Neuronal stem cell (in vitro differentiated cells): ENCODE measurements at regions not wholly inside any gene's neighbourhood (a gene's known extent, or its start where the extent isn't known, plus 50 kb on each side); places are given as distances from the start of the nearest gene placed in this dataset.

Source experiments
- DNase-seq: peaks from one replicate; pipeline ENCODE4 v3.0.0-alpha.2; 2013; ENCODE audit warnings: low spot score
- H2AFZ ChIP-seq: one replicate; pipeline ENCODE4 v1.6.1; 2013; ENCODE audit warnings: mild to moderate bottlenecking, low read length, inconsistent platforms
- H2AK5ac ChIP-seq: 2 replicates; pipeline ENCODE4 v1.6.1; 2013; ENCODE audit warnings: low read depth, mild to moderate bottlenecking, inconsistent platforms, low read length, moderate library complexity, mixed read lengths
- H2BK120ac ChIP-seq: 2 replicates; pipeline ENCODE4 v1.6.1; 2013; ENCODE audit warnings: low read depth, mild to moderate bottlenecking, inconsistent platforms, low read length, moderate library complexity, mixed read lengths
- H2BK12ac ChIP-seq: one replicate; pipeline ENCODE4 v1.6.1; 2013; ENCODE audit warnings: low read length, inconsistent platforms
- H2BK15ac ChIP-seq: 2 replicates; pipeline ENCODE4 v1.6.1; 2013; ENCODE audit warnings: mild to moderate bottlenecking, low read length, inconsistent platforms, mixed read lengths
- H2BK5ac ChIP-seq: one replicate; pipeline ENCODE4 v1.6.1; 2013; ENCODE audit warnings: inconsistent platforms, mild to moderate bottlenecking, low read length, moderate library complexity
- H3K14ac ChIP-seq: one replicate; pipeline ENCODE4 v1.6.1; 2013; ENCODE audit warnings: low read length, inconsistent platforms
- H3K18ac ChIP-seq: 2 replicates; pipeline ENCODE4 v1.6.1; 2013; ENCODE audit warnings: low read length, inconsistent platforms
- H3K23ac ChIP-seq: 2 replicates; pipeline ENCODE4 v1.6.1; 2013; ENCODE audit warnings: low read depth, mild to moderate bottlenecking, mixed read lengths, low read length, inconsistent platforms; ENCODE audit not compliant: poor library complexity
- H3K27ac ChIP-seq: replicated peaks from 3 replicates; pipeline ENCODE4 v1.5.1; 2013; ENCODE audit warnings: low read length, inconsistent platforms
- H3K27me3 ChIP-seq, 3 experiments: 2 replicates each; pipeline ENCODE4 v1.6.1; 2013; ENCODE audit warnings: low read length in 3 of 3, mild to moderate bottlenecking in 2 of 3, inconsistent platforms in 1 of 3, low read depth in 1 of 3, mixed read lengths in 1 of 3, moderate library complexity in 1 of 3; ENCODE audit not compliant: control insufficient read depth in 3 of 3, insufficient read depth in 3 of 3
- H3K36me3 ChIP-seq, 2 donors: replicated peaks in 1 of 2; 2 replicates each; pipeline ENCODE4 v1.6.1; 2013; ENCODE audit warnings: low read length in 2 of 2; ENCODE audit not compliant: control insufficient read depth in 2 of 2, insufficient read depth in 2 of 2
- H3K4ac ChIP-seq: 2 replicates; pipeline ENCODE4 v1.6.1; 2013; ENCODE audit warnings: inconsistent platforms, mild to moderate bottlenecking, low read length, moderate library complexity
- H3K4me1 ChIP-seq, 2 donors: 1 replicate in 1 of 2; 2 replicates in 1 of 2; pipeline ENCODE4 v1.6.1; 2013; ENCODE audit warnings: low read length in 2 of 2, low read depth in 1 of 2; ENCODE audit not compliant: control insufficient read depth in 2 of 2, insufficient read depth in 1 of 2
- H3K4me2 ChIP-seq: one replicate; pipeline ENCODE4 v1.6.1; 2013; ENCODE audit warnings: mild to moderate bottlenecking, low read length, inconsistent platforms; ENCODE audit not compliant: insufficient read depth, poor library complexity, severe bottlenecking
- H3K4me3 ChIP-seq, 2 donors: 2 replicates each; pipeline ENCODE4 v1.5.1; 2013; ENCODE audit warnings: low read length in 2 of 2, mild to moderate bottlenecking in 2 of 2, inconsistent platforms in 1 of 2, moderate library complexity in 1 of 2
- H3K79me1 ChIP-seq: one replicate; pipeline ENCODE4 v1.6.1; 2013; ENCODE audit warnings: low read depth, mild to moderate bottlenecking, inconsistent platforms, low read length, moderate library complexity
- H3K9ac ChIP-seq: one replicate; pipeline ENCODE4 v1.6.1; 2013; ENCODE audit warnings: mild to moderate bottlenecking, low read depth, low read length, inconsistent platforms; ENCODE audit not compliant: poor library complexity
- H3K9me3 ChIP-seq, 2 donors: replicated peaks in 1 of 2; 2 replicates each; pipeline versions ENCODE3 to v1.6.1; 2013; ENCODE audit warnings: low read length in 2 of 2, mild to moderate bottlenecking in 2 of 2, inconsistent platforms in 1 of 2, low read depth in 1 of 2, mixed read lengths in 1 of 2, moderate library complexity in 1 of 2; ENCODE audit not compliant: control insufficient read depth in 2 of 2, insufficient read depth in 1 of 2
- H4K8ac ChIP-seq: one replicate; pipeline ENCODE4 v1.6.1; 2013; ENCODE audit warnings: low read depth, mild to moderate bottlenecking, inconsistent platforms, low read length, moderate library complexity
- H4K91ac ChIP-seq: one replicate; pipeline ENCODE4 v1.6.1; 2013; ENCODE audit warnings: low read length, low read depth, mild to moderate bottlenecking, inconsistent platforms; ENCODE audit not compliant: poor library complexity
- WGBS, 2 donors: extraction: QIAGEN DNeasy Blood & Tissue Kit; methylation state at CpG; one replicate each; pipeline ENCODE4 v1.1.7; 2013; ENCODE audit warnings: missing lambda C conversion rate in 2 of 2, mixed read lengths in 1 of 2; ENCODE audit not compliant: insufficient read length in 2 of 2, insufficient replicate concordance in 1 of 2; ENCODE audit errors: extremely low coverage in 2 of 2; 5-methylcytosine and 5-hydroxymethylcytosine counted together

DNA sequence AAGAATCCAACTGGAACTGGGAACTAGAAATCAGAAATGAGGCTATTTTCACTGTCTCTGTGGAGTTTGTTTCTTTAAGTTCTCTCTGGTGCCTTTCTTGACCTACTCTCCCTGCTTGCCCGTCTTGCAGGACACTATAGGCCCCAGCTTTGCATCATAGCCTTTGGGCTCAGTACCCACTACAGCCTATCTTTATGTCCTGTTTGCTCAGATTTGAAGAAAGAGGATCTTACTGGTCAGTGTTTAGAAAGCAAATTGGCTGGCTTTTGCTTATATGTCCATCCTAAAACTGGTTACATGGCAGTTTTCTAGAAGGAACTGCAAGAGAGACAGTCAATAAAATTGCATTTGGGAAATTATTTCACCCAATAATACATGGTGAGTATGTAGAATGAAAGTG is 231.8 kb upstream of the TBL1XR1 start:
- Histone ChIP-seq H3K18ac (no peak overlapping the region), H2AFZ (peak overlapping the region; percentile 6), H3K27me3 (no peaks in the 10 kb centered on the region), H4K91ac (no peak overlapping the region), H3K14ac (no peak overlapping the region), H3K79me1 (no peaks in the 10 kb centered on the region), H3K36me3 (no peaks in the 10 kb centered on the region), H3K27ac (no peak overlapping the region), H3K4me1 (peaks cover 18 to 19% of the 10 kb centered on the region in 2 donors), H2BK15ac (no peak overlapping the region), H3K9me3 (no peaks in the 10 kb centered on the region), H4K8ac (no peak overlapping the region), H3K4me2 (no peak overlapping the region), H3K9ac (no peak overlapping the region), H2BK120ac (no peak overlapping the region), H3K23ac (no peak overlapping the region), H2BK5ac (no peak overlapping the region), H2BK12ac (no peak overlapping the region), H3K4me3 (no peak overlapping the region), H3K4ac (no peak overlapping the region), H2AK5ac (no peak overlapping the region)
- WGBS, 2 donors, result no CpG with 5 or more reads among the region's 1 CpG
- DNase-seq, result no peak

GRCh38 chr3:177429771-177430170 is 232.5 kb upstream of the TBL1XR1 start:
- H3K27me3 ChIP-seq, result no peaks in the 10 kb centered on the region
- no CpG with 5 or more reads among the region's 2 CpGs for WGBS, 2 donors
- no peak overlapping the region for H3K9ac ChIP-seq

GRCh38 chr3:177430653-177431052 is 233.4 kb upstream of the TBL1XR1 start:
- Histone ChIP-seq H3K14ac (no peak overlapping the region), H2BK15ac (no peak overlapping the region), H3K27ac (peak overlapping the region; percentile 66), H3K4me1 (peaks cover 16 to 19% of the 10 kb centered on the region in 2 donors), H3K9ac (no peak overlapping the region), H3K9me3 (no peaks in the 10 kb centered on the region), H3K27me3 (no peaks in the 10 kb centered on the region), H3K18ac (no peak overlapping the region), H4K91ac (no peak overlapping the region), H2BK5ac (no peak overlapping the region), H2BK120ac (no peak overlapping the region), H3K36me3 (no peaks in the 10 kb centered on the region), H3K79me1 (no peaks in the 10 kb centered on the region), H3K4me3 (no peak overlapping the region), H2AK5ac (no peak overlapping the region), H2BK12ac (no peak overlapping the region), H2AFZ (no peak overlapping the region), H3K4ac (no peak overlapping the region), H3K23ac (no peak overlapping the region), H3K4me2 (no peak overlapping the region), H4K8ac (no peak overlapping the region)
- DNase-seq, result no peak
- no CpG with 5 or more reads among the region's 5 CpGs for WGBS, 2 donors

More at GRCh38 chr3:177429771-177430170, 232.5 kb upstream of the TBL1XR1 start:
- Histone ChIP-seq H2BK120ac (no peak overlapping the region), H3K4me3 (no peak overlapping the region), H2AFZ (no peak overlapping the region), H3K23ac (no peak overlapping the region), H3K18ac (no peak overlapping the region), H2BK15ac (no peak overlapping the region), H2AK5ac (no peak overlapping the region), H3K36me3 (no peaks in the 10 kb centered on the region), H2BK12ac (no peak overlapping the region), H3K79me1 (no peaks in the 10 kb centered on the region), H3K4me2 (no peak overlapping the region), H2BK5ac (no peak overlapping the region), H3K4ac (no peak overlapping the region), H3K14ac (no peak overlapping the region), H4K91ac (no peak overlapping the region), H3K9me3 (no peaks in the 10 kb centered on the region), H3K4me1 (peaks cover 16 to 19% of the 10 kb centered on the region in 2 donors), H3K27ac (no peak overlapping the region), H4K8ac (no peak overlapping the region)
- no peak for DNase-seq

DNA sequence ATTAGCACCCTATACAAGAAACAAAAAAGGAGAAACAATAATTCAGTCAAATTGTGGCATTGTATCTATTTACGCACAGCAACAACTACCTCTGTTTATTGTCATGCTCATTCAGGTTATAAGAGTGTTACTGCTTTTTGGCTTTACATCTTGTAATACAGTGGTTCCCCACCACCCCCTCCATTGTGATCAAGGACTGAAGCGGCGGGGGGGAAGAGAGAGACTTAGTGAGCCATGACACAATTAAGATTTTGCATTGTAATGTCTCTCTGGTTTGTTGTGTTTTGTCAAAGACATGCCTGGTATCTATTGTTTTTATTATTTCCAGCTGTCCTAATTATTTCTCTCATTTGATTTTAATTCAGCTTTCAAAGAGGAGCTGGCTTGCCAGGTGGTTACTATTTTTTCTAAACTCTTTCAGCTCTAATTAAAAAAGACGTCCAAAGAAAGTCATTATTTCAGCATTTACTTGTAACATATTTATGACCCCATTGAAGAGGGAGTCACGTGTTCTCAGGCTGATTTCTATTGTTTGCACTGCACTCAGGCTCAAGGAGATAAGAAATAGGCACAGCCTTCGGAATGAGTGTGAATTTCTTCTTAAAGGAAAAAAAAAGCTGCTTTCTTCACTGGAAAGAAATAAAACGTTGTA is 234.4 kb upstream of the TBL1XR1 start:
- Histone ChIP-seq H2AFZ (peak overlapping the region; percentile 62), H2BK12ac (no peak overlapping the region), H3K14ac (no peak overlapping the region), H3K9me3 (no peaks in the 10 kb centered on the region), H3K36me3 (no peaks in the 10 kb centered on the region), H3K4ac (no peak overlapping the region), H2BK15ac (no peak overlapping the region), H3K27ac (no peak overlapping the region), H3K27me3 (no peaks in the 10 kb centered on the region), H2AK5ac (no peak overlapping the region), H3K9ac (no peak overlapping the region), H3K4me1 (peaks cover 16 to 19% of the 10 kb centered on the region in 2 donors), H2BK120ac (no peak overlapping the region), H3K23ac (no peak overlapping the region), H2BK5ac (no peak overlapping the region), H4K91ac (no peak overlapping the region), H3K4me3 (no peak overlapping the region), H3K18ac (no peak overlapping the region), H3K79me1 (no peaks in the 10 kb centered on the region), H4K8ac (no peak overlapping the region), H3K4me2 (peak overlapping the region; percentile 25)
- peak; percentile 15 for DNase-seq
- WGBS, 2 donors, result no CpG with 5 or more reads among the region's 7 CpGs
